ENCODE measurements at regions not wholly inside any gene's neighbourhood (a gene's known extent, or its start where the extent isn't known, plus 50 kb on each side); places are given as distances from the start of the nearest gene placed in this dataset.

- Histone ChIP-seq H3K36me3 (replicated peaks) (no peaks in the 10 kb centered on the region), H3K27me3 (replicated peaks) (no peaks in the 10 kb centered on the region), H3K27ac (no peak overlapping the region), H3K4me3 (ENCODE audit: low read depth, low read length) (no peak overlapping the region)
- DNase-seq = no peak
- TF ChIP-seq CTCF (IDR thresholded peaks at IDR 0.05; ENCODE audit: low read depth, low read length, missing control alignments) = no peak
- in situ Hi-C loops (cut with HindIII; ENCODE audit: low pct_ligation_motif_present, low sequenced_read_pairs) = no loop called here
These were observed 165.6 kb upstream of the RIMS1 start for GRCh38 chr6:71720705-71721104.

- TF ChIP-seq CTCF (IDR thresholded peaks at IDR 0.05; ENCODE audit: low read depth, low read length, missing control alignments) = no peak
- in situ Hi-C loops (cut with HindIII; ENCODE audit: low pct_ligation_motif_present, low sequenced_read_pairs) = no loop called here
- H3K4me3 ChIP-seq (ENCODE audit: low read depth, low read length) = no peak overlapping the region
- H3K27ac ChIP-seq = no peak overlapping the region
- DNase-seq = peak; percentile 24
- H3K36me3 ChIP-seq (replicated peaks) = no peaks in the 10 kb centered on the region
- H3K27me3 ChIP-seq (replicated peaks) = no peaks in the 10 kb centered on the region
These were observed 164.7 kb upstream of the RIMS1 start for GRCh38 chr6:71721642-71722041.

- no peak overlapping the region for H3K27ac ChIP-seq
- H3K4me3 ChIP-seq (ENCODE audit: low read depth, low read length) = no peak overlapping the region
- H3K36me3 ChIP-seq (replicated peaks) = no peaks in the 10 kb centered on the region
- no peak for DNase-seq
- no peak for TF ChIP-seq CTCF (IDR thresholded peaks at IDR 0.05; ENCODE audit: low read depth, low read length, missing control alignments)
- in situ Hi-C loops (cut with HindIII; ENCODE audit: low pct_ligation_motif_present, low sequenced_read_pairs) = no loop called here
- no peaks in the 10 kb centered on the region for H3K27me3 ChIP-seq (replicated peaks)
These were observed 163.6 kb upstream of the RIMS1 start for GRCh38 chr6:71722736-71723135.

GRCh38 chr6:71724456-71725125 is 161.8 kb upstream of the RIMS1 start:
- Histone ChIP-seq H3K27me3 (replicated peaks) (no peaks in the 10 kb centered on the region), H3K4me3 (ENCODE audit: low read depth, low read length) (no peak overlapping the region), H3K36me3 (replicated peaks) (no peaks in the 10 kb centered on the region), H3K27ac (no peak overlapping the region)
- no peak for TF ChIP-seq CTCF (IDR thresholded peaks at IDR 0.05; ENCODE audit: low read depth, low read length, missing control alignments)
- in situ Hi-C loops (cut with HindIII; ENCODE audit: low pct_ligation_motif_present, low sequenced_read_pairs) = no loop called here
- no peak for DNase-seq

- Histone ChIP-seq H3K36me3 (replicated peaks) (no peaks in the 10 kb centered on the region), H3K27ac (no peak overlapping the region), H3K27me3 (replicated peaks) (no peaks in the 10 kb centered on the region), H3K4me3 (ENCODE audit: low read depth, low read length) (no peak overlapping the region)
- no peak for TF ChIP-seq CTCF (IDR thresholded peaks at IDR 0.05; ENCODE audit: low read depth, low read length, missing control alignments)
- no peak for DNase-seq
- in situ Hi-C loops (cut with HindIII; ENCODE audit: low pct_ligation_motif_present, low sequenced_read_pairs) = no loop called here
These were observed 161.3 kb upstream of the RIMS1 start for GRCh38 chr6:71725126-71725470.

- in situ Hi-C loops (cut with HindIII; ENCODE audit: low pct_ligation_motif_present, low sequenced_read_pairs) = no loop called here
- Histone ChIP-seq H3K36me3 (replicated peaks) (no peaks in the 10 kb centered on the region), H3K4me3 (ENCODE audit: low read depth, low read length) (no peak overlapping the region), H3K27me3 (replicated peaks) (no peaks in the 10 kb centered on the region), H3K27ac (no peak overlapping the region)
- TF ChIP-seq CTCF (IDR thresholded peaks at IDR 0.05; ENCODE audit: low read depth, low read length, missing control alignments) = no peak
- no peak for DNase-seq
These were observed 160.2 kb upstream of the RIMS1 start for GRCh38 chr6:71726121-71726520.

All from brain microvascular endothelial cell (primary cell).